Bronchial epithelial cell (primary cell): ENCODE measurements at regions not wholly inside any gene's neighbourhood (a gene's known extent, or its start where the extent isn't known, plus 50 kb on each side); places are given as distances from the start of the nearest gene placed in this dataset.
A peak's percentile ranks its signal among the peaks of the same experiment; 100 is the strongest.

ENCODE experiments used
- DNase-seq: peaks from one replicate; pipeline ENCODE4 v3.0.0-alpha.2; 2010; ENCODE audit warnings: low read depth
- FAIRE-seq: peaks from 2 replicates; lab custom pipeline; 2011; peaks lifted over from hg19 to GRCh38; lab: Jason Lieb, UNC
- H3K27me3 ChIP-seq: 2 replicates; pipeline ENCODE4 v1.5.1; 2011; ENCODE audit warnings: low read length; ENCODE audit not compliant: control insufficient read depth, insufficient read depth
- H3K36me3 ChIP-seq: 2 replicates; pipeline ENCODE4 v1.5.1; 2011; ENCODE audit warnings: low read length; ENCODE audit not compliant: control insufficient read depth, insufficient read depth
- H3K4me3 ChIP-seq: 2 replicates; pipeline ENCODE4 v1.5.1; 2011; ENCODE audit warnings: mild to moderate bottlenecking, low read depth, low read length, control low read depth
- TF ChIP-seq, protein P1 (sequence below): IDR thresholded peaks from 2 replicates; pipeline ENCODE4 v1.5.1; 2011; ENCODE audit warnings: mild to moderate bottlenecking, moderate library complexity, low read length, control low read depth, inconsistent platforms; ENCODE audit not compliant: insufficient read depth, severe bottlenecking

DNA sequence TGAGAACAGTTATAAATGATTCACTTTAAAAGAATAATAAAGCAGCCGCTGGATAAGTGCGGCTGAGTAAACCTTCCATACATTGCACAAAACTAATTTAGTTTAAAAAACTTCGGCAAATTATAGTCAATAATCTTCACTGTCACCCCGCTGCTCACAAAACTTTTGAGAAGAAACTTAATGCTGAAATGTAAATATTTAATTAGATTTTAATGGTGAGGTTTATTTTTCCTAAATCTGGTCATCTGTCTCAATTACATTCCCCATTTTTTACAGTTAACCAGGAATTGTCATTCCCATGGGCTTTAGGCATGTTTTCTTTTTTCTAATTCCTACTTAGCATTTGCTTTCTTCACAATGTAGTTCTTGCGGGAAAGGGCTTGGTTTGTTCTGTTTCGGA lies 169.8 kb downstream of the CAAP1 start:
- Histone ChIP-seq H3K36me3 (no peaks in the 10 kb centered on the region), H3K4me3 (no peak overlapping the region), H3K27me3 (peaks cover 3% of the 10 kb centered on the region)
- DNase-seq: no peak
- no peak for FAIRE-seq
- TF ChIP-seq, protein P1, sequence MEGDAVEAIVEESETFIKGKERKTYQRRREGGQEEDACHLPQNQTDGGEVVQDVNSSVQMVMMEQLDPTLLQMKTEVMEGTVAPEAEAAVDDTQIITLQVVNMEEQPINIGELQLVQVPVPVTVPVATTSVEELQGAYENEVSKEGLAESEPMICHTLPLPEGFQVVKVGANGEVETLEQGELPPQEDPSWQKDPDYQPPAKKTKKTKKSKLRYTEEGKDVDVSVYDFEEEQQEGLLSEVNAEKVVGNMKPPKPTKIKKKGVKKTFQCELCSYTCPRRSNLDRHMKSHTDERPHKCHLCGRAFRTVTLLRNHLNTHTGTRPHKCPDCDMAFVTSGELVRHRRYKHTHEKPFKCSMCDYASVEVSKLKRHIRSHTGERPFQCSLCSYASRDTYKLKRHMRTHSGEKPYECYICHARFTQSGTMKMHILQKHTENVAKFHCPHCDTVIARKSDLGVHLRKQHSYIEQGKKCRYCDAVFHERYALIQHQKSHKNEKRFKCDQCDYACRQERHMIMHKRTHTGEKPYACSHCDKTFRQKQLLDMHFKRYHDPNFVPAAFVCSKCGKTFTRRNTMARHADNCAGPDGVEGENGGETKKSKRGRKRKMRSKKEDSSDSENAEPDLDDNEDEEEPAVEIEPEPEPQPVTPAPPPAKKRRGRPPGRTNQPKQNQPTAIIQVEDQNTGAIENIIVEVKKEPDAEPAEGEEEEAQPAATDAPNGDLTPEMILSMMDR: no peak

DNA sequence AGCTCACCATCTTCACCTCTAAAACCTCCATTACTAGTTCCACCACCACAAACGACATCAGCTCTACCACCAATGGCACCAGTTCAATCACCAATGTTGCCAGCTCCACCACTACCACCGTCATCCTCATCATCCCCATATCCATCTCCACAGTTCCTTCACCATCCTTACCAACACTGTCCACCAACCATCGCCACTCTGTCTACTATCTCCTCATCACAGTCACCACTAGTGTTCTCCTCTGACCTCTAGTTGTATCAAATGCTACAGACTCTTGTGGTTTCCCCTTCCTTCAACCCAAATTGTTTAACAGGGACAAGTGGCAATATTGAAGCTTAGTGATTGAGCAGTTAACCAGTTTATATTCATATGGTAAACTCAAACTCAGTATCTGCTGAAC lies 182.6 kb downstream of the CAAP1 start:
- H3K36me3 ChIP-seq: no peaks in the 10 kb centered on the region
- DNase-seq (no peak), FAIRE-seq (no peak)
- no peak overlapping the region for H3K4me3 ChIP-seq
- TF ChIP-seq, protein P1: no peak
- no peaks in the 10 kb centered on the region for H3K27me3 ChIP-seq

DNA sequence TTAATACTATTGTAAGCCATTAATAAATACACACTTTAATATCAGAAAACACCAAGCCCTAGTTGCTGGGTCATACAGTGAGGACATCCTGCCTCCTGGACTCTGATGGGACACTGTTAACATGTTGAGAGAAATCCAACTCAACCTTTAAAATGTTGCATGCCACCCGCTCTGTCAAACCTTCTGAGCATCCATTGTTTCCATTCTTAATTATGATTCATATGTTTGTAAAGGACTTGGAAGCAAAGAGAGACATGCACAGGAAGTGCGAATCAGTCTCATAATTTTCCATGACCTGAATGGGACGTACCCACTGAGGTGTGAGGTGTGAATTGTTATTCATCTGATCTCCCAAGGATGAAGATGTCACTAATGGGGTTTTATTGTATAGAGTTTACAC lies 186.4 kb downstream of the CAAP1 start:
- no peak for FAIRE-seq
- TF ChIP-seq, protein P1: no peak

DNA sequence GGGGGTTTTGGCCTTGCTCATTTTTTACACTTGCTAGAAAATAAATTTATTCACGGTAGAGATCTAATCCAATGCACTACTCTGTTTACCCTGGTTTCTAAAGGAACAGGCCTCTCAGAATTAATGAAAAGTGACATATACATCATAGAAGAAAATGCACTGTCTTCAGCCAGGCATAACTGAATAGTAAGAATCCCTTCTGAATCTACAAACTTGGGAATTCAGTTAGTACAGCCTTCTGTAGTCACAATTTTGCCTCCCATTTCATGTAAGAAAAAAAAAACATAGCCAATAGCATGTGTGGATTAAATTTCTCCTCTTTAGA lies 197.3 kb downstream of the CAAP1 start:
- no peaks in the 10 kb centered on the region for H3K27me3 ChIP-seq
- FAIRE-seq (no peak), DNase-seq (no peak)
- H3K4me3 ChIP-seq: no peak overlapping the region
- TF ChIP-seq, protein P1: no peak
- H3K36me3 ChIP-seq: no peaks in the 10 kb centered on the region

More for the DNA sequence above, 186.4 kb downstream of the CAAP1 start:
- Histone ChIP-seq H3K27me3 (no peaks in the 10 kb centered on the region), H3K36me3 (no peaks in the 10 kb centered on the region), H3K4me3 (no peak overlapping the region)
- peak; percentile 55 for DNase-seq

DNA sequence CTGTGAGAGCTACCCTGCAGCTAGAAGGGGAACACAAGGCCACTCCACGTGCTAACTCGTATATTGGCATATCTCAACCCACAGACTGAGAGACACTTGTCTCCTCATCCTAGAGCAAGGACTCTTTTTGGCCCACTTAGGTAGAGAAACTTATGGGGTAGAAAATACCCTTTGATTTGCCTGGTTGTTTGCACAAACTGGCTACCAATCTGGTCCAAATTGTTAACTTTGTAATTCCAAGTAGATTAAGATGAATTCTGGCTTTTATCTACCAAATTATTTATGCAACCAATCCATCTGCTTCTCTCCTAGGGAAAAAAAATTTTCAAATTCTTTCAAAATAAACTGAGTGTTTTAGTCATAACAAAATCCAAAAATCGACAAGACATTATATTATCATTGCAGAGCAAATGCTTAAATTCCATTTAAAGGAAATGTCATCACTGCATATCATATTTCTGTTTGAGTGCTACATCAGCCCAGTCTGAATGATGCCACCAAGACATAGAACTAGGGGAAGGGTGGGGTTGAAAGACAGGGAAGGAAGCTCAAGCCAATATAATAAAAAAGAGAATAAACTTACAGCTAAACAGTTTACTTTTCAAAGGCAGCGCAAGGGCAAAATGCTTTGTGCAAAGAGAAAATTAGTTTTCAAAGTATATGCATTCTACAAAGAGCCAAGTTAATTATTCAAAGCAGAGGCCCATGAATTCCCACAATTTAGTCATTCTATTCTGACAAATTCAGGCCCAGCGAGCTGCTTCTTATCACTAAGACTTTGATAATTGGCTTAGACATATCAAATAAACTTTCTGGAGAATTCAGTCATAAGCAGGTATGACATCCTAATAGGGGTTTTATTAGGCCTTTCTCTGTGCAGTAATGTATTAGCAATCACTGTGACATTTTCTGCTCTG lies 198.0 kb downstream of the CAAP1 start:
- FAIRE-seq (no peak), DNase-seq (no peak)
- TF ChIP-seq, protein P1: no peak
- no peak overlapping the region for H3K4me3 ChIP-seq
- no peaks in the 10 kb centered on the region for H3K27me3 ChIP-seq
- no peaks in the 10 kb centered on the region for H3K36me3 ChIP-seq
